H4 (cell line): ENCODE measurements at regions not wholly inside any gene's neighbourhood (a gene's known extent, or its start where the extent isn't known, plus 50 kb on each side); places are given as distances from the start of the nearest gene placed in this dataset.
"Not testable (repeated sequence)": the region's sequence is repeated elsewhere in the genome, so short reads cannot be mapped to it uniquely, and the experiment has no call there.

Experiments
- DNase-seq: peaks from one replicate; pipeline ENCODE4 v3.0.0-alpha.2; 2015; ENCODE audit warnings: low spot score

- no peak for DNase-seq
These were observed 55.1 kb upstream of the STARD13 start for GRCh38 chr13:33340631-33341030.

- DNase-seq: no peak
These were observed 56.4 kb upstream of the STARD13 start for GRCh38 chr13:33341861-33342452.

- DNase-seq: no peak
These were observed 60.3 kb upstream of the STARD13 start for GRCh38 chr13:33345842-33346241.

GRCh38 chr13:33347861-33348260 is 62.3 kb upstream of the STARD13 start:
- DNase-seq: no peak

GRCh38 chr13:33348366-33348765 is 62.8 kb upstream of the STARD13 start:
- DNase-seq: peak; percentile 67

- DNase-seq: no peak
These were observed 63.9 kb upstream of the STARD13 start for GRCh38 chr13:33349288-33349985.

GRCh38 chr13:33349986-33350826 is 64.7 kb upstream of the STARD13 start:
- no peak for DNase-seq

- DNase-seq: no peak
These were observed 65.8 kb upstream of the STARD13 start for GRCh38 chr13:33351319-33351718.

GRCh38 chr13:33352041-33352440 is 66.5 kb upstream of the STARD13 start:
- no peak for DNase-seq

GRCh38 chr13:33352526-33352925 is 67.0 kb upstream of the STARD13 start:
- no peak for DNase-seq

GRCh38 chr13:33353210-33353609 is 67.7 kb upstream of the STARD13 start:
- DNase-seq: no peak

- peak; percentile 11 for DNase-seq
These were observed 68.1 kb upstream of the STARD13 start for GRCh38 chr13:33353646-33354045.

GRCh38 chr13:33355201-33355895 is 69.8 kb upstream of the STARD13 start:
- no peak for DNase-seq

GRCh38 chr13:33358076-33358475 is 72.5 kb upstream of the STARD13 start:
- not testable (repeated sequence) for DNase-seq

- DNase-seq: no peak
These were observed 77.6 kb upstream of the STARD13 start for GRCh38 chr13:33362986-33363727.

- DNase-seq: no peak
These were observed 78.6 kb upstream of the STARD13 start for GRCh38 chr13:33364192-33364591.

GRCh38 chr13:33366469-33367062 is 81.0 kb upstream of the STARD13 start:
- DNase-seq: no peak

GRCh38 chr13:33367171-33367895 is 81.8 kb upstream of the STARD13 start:
- DNase-seq: no peak

- DNase-seq: no peak
These were observed 82.4 kb upstream of the STARD13 start for GRCh38 chr13:33367926-33368325.

- DNase-seq: no peak
These were observed 83.5 kb upstream of the STARD13 start for GRCh38 chr13:33369073-33369472.
